Neural progenitor cell (in vitro differentiated cells): ENCODE measurements at regions not wholly inside any gene's neighbourhood (a gene's known extent, or its start where the extent isn't known, plus 50 kb on each side); places are given as distances from the start of the nearest gene placed in this dataset.

ENCODE experiments used
- CTCF ChIP-seq: fragments of 200-600 bp; sonication (generic); IDR thresholded peaks from 2 replicates; pipeline ENCODE4 v1.5.1; 2017; ENCODE audit warnings: antibody characterized with exemption, mild to moderate bottlenecking
- EZH2 ChIP-seq: fragments of 200-600 bp; sonication (generic); IDR thresholded peaks from 2 replicates; pipeline ENCODE4 v1.6.1; 2017; ENCODE audit warnings: antibody characterized with exemption, mild to moderate bottlenecking, moderate library complexity

GRCh38 chr12:19826980-19827550 lies 387.8 kb downstream of the AEBP2 start:
- TF ChIP-seq CTCF, result no peak
- TF ChIP-seq EZH2, result no peak
